GM12872 (cell line): ENCODE measurements at regions not wholly inside any gene's neighbourhood (a gene's known extent, or its start where the extent isn't known, plus 50 kb on each side); places are given as distances from the start of the nearest gene placed in this dataset.

Experiments used
- TF ChIP-seq, protein P1 (sequence below): IDR thresholded peaks from 3 replicates; pipeline ENCODE4 v1.5.1; 2011; ENCODE audit warnings: low read depth, mild to moderate bottlenecking, low read length, moderate library complexity; ENCODE audit not compliant: insufficient read depth

DNA sequence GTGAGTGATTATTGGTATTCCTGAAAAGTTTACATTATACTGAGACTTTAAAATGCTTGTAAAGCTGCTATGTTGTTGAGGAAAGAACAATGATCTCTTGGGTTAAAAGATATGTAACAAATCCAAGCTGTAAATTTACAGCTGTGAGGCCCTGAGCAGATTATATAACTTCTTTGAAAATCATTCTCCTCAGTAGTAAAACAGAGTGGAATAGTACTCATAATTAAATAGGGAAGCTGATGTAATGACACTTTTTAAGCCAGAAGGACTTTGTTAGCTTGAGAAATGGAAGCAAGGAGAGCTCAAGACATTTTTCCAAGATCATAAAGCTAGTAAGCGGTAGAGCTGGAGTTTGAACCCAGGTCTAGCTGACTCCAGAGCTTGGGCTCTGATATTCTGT lies 363.9 kb downstream of the TMEM135 start:
- TF ChIP-seq, protein P1, sequence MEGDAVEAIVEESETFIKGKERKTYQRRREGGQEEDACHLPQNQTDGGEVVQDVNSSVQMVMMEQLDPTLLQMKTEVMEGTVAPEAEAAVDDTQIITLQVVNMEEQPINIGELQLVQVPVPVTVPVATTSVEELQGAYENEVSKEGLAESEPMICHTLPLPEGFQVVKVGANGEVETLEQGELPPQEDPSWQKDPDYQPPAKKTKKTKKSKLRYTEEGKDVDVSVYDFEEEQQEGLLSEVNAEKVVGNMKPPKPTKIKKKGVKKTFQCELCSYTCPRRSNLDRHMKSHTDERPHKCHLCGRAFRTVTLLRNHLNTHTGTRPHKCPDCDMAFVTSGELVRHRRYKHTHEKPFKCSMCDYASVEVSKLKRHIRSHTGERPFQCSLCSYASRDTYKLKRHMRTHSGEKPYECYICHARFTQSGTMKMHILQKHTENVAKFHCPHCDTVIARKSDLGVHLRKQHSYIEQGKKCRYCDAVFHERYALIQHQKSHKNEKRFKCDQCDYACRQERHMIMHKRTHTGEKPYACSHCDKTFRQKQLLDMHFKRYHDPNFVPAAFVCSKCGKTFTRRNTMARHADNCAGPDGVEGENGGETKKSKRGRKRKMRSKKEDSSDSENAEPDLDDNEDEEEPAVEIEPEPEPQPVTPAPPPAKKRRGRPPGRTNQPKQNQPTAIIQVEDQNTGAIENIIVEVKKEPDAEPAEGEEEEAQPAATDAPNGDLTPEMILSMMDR, result no peak

DNA sequence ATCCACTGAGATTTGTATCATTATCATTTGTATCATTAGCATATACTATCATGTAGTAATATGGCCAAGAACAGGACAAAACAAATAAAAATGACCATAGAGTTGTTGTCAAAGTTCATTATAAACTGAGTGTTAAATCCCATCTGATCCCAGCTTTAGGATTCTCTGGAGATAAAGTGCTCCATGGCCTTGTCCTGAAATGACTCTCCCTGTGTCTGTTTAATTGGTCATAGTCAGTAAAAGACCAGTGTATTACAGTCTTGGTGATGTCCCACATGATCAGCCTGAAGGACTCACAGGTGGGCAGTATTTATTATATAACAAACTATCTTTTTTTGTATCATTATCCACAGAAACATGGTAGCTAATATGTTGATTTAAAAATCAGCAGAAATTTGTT lies 361.6 kb downstream of the TMEM135 start:
- TF ChIP-seq, protein P1, result no peak

DNA sequence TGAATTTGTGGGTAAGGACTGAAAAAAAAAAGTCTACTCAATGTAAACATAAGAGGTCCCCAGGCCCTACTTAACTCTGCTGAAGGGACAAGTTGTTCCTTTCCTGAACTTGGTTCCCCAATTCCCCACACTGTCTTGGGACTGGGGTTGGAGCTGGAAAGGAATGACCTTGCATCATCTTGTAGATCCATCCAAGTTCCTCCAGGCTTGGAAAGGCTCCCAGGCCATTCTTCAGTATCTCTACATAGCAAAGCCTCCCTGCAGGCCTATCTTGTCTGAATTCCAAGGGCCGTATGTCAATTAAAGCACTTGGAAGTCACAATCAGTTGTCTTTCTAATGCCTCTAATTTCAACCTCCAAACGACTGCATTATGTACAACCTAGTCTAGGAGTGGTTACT lies 361.2 kb downstream of the TMEM135 start:
- TF ChIP-seq, protein P1, result no peak

DNA sequence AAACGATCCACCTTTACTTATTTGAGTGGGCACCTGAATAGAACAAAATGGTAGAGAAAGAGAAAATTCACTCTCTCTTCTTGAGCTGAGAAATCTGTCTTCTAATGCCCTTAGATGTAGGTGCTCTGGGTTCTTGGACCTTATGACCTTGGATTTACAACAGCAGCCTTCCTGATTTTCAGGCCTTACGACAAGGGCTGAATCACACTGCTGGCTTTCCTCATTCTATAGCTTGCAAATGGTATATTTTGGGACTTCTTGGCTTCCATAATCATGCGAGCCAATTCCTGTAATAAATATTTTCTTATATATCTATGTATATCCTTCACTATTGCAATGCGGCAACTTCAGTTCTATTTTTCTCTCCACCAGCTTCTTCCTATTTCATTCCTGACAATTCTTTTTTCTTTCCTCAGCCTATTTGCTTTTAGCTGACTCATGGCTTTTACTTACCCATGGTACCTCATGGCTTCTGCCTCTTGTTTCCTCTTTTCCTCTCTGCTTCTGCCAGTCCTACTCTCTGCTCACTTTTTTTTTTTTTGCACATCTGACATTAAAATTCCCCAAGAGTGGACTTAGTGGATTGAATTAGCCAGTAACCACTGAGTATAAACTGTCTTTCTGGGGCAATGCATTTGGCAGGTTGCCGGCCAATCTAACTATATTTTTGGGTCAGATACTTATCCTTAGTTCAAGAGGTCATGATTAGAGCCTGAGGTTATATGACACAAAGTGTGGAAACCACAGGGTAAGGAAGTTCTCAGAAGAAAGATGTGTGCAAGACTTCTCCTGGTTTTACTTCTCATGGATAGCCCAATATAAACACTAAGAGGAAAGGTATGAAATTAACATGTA lies 359.5 kb downstream of the TMEM135 start:
- TF ChIP-seq, protein P1, result no peak

DNA sequence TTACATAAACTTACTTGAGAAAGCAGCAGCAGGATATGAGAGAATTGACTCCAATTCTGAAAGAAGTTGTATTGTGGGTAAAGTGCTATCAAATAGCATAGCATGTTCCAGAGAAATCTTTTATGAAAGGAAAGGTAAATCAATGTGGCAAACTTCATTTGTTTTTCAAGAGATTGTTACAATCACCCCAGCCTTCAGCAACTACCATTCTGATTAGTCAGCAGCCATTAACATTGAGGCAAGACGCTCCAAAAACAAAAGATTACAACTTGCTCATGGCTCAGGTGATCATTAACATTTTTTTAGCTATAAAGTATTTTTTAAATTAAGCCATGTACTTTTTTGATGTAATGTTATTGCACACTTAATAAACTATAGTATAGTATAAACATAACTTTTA lies 357.2 kb downstream of the TMEM135 start:
- TF ChIP-seq, protein P1, result no peak

DNA sequence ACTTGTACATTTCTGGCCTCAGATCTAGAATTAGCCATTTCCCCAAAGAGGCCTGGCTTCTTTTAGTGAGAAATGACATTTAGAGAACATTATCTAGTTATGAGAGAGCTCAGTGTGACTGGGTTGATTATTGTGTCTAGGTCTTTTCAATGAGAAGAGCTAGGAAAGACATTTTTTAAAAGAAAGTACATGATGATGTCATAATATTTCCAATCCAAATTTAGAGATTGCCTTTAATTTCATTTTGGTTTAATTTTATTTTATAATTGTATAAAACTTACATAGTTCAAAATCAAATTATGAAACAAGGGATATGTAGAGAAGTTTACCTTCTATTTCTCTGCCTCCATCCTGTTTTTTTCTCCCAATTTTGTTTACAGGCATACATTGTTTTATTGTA lies 354.9 kb downstream of the TMEM135 start:
- TF ChIP-seq, protein P1, result no peak

DNA sequence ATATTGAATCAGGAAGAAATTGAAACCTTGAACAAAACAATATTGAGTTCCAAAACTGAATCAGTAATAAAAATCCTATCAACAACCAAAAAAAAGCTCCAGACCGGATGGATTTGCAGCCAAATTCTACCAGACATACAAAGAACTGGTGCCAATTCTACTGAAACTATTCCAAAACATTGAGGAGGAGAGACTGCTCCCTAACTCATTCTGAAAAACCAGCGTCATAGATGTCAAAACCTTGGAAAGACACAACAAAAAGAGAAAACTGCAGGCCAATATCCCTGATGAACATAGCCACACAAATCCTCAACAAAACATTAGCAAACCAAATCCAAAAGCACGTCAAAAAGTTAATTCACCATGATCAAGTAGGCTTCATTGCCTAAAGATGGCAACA lies 353.8 kb downstream of the TMEM135 start:
- TF ChIP-seq, protein P1, result no peak
